ENCODE measurements at regions not wholly inside any gene's neighbourhood (a gene's known extent, or its start where the extent isn't known, plus 50 kb on each side); places are given as distances from the start of the nearest gene placed in this dataset.

DNA sequence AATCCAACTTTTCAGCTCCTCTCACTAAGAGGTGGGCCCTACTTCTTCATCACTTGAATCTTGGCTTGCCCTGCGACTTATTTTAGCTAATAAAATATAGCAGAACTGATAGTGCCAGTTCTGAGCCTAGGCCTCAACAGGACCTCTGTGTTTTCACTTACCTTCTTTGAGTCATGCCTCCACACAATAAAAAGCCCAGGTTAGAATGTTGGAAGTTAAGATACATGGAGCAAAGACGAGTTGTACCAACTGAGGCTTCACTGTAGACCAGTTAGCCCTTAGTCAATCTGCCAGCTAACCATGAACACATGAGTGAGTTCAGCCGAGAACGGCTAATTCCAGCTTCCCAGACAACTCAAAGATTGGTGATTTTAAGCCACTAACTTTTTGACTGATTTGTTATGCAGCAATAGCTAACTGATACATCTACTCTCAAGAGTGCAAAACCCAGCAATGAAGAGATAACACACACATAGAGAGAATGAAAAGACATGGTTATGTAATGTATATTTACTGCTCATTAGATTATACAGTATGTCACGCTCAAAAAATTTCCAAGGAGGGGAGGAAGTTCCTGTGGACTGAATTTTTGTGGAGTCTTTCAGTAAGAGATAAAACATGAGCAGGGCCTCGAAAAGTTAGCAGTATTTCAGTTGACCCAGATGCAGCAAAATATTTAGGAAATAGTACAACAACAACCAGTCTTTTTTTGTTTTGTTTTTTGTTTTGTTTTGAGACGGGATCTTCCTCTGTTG lies 181.1 kb downstream of the MYCN start:
- DNase-seq (ENCODE audit: low read depth) = no peak

GRCh38 chr2:16120591-16121180 lies 180.3 kb downstream of the MYCN start:
- DNase-seq (ENCODE audit: low read depth) = no peak

DNA sequence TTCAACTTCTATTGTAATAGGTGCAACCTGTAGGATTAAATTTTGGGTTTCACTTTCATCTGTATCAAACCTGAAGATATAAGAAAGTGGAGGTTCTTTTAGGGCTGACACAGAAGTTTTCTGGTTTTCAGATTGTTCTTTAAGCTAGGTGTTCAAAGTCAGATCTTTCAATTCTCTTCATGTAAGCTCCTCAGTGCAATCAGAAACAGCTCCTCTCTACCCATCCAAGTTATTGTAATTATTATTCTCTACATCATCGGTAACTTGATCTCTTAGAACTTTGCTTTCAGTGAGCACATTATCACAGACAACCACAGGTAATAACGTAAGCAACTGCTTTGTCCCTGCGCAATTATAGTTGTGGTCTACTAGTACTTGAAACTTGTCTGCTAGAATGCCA lies 179.4 kb downstream of the MYCN start:
- no peak for DNase-seq (ENCODE audit: low read depth)

DNA sequence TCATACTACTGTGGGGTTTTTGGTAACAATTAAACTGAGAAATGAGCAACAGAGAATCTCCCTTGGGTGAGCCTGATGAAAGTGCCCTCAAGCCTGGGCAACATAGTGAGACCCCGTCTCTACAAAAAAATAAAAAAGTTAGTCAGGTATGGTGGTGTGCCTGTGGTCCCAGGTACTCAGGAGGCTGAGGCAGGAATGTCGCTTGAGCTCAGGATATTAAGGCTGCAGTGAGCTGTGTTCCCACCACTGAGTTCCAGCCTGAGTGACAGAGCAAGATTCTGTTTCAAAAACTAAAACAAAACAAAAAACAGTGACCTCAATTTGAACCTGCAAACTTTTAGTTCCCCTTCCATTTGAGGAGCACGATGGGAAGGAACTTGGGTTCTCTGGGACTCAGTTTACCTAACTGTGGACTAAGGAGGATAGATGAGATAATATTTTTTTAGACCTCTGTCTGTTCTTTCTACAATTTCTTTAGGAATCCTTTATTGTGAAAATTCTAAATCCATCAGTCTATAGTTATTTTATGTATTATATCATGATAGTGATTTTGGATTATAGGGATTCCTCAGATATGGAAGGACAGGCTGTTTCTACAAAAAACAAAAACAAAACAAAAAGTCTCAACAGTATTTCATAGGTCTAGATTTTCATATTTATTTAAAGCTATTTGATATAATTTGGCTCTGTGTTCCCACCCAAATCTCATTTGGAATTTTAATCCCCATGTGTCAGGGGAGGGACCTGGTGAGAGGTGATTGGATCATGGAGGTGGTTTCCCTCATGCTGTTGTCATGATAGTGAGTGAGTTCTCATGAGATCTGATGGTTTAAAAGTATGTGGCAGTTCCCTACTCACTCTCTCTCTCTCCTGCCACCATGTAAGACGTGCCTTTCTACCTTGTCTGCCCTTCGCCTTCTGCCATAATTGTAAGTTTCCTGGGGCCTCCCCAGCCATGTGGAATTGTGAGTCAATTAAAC lies 178.6 kb downstream of the MYCN start:
- DNase-seq (ENCODE audit: low read depth) = no peak

- no peak for DNase-seq (ENCODE audit: low read depth)
These were observed 177.7 kb downstream of the MYCN start for GRCh38 chr2:16117791-16118610.

DNA sequence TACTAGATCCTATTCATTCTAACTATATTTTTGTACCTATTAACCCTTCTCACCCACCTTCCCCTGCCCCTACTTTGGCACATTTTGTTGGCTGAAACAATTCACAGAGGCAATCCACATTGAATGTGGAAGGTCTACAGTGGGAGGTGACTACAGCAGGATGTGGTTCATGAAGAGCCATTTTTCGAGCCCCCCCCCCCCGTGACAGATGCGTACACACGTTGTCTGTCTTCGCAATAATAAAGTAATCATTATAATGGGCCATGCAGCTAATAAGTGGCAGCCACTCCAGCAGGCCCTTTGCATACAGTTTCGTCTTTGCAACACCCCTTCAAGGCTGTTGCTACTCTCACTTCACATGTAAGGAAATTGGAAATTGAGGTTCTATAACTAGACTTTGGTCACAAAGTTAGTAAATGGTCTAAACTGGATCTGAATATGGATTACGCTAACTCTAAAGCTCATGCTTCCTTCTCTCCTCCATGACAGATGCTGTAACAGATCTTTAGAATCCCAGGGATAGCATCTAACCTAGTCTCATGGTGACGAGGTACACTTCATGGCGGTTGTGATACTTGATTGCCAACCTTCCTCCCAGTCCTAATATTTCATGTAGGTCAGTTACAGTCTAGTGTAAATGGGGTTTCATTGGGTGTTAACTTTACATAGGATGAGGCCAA lies 176.8 kb downstream of the MYCN start:
- DNase-seq (ENCODE audit: low read depth) = no peak

GRCh38 chr2:16115881-16116830 lies 175.8 kb downstream of the MYCN start:
- DNase-seq (ENCODE audit: low read depth) = no peak

DNA sequence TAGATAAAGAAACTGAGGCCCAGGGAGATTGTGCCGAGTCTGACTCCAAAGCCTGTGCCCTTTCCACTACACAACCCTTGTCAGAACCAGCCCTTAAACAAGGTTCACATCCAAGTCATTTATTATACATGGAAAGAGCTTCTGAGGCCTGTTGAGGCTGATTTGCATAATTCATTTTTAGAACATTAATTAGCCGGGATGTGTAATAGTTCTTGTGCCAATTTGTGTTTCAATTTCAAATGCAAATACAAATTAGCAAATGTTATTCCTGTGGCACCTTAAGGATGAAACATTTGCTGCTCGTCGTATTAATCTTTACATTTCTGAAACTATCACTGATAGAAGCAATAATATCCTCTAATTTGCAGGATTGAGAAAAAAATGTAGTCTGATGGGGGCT lies 174.9 kb downstream of the MYCN start:
- DNase-seq (ENCODE audit: low read depth) = no peak

DNA sequence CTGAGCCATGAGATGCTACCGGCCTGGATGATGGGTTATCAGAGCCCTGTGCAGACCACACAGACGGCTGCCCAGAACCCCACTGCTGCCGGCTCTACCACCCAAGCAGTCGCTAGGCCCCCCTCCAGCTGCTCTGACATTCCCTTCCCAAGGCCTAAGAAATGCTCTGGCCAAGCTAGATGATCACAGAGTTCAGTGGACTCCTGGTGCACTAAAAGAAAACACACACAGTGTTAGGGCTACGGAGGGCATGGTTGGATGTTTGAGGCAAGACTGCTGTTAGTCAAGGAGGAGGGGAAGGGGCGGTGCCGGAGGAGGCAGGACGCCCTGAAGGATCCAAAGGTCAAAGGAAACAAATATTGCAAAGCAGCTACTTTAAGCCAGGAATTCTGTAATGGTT lies 174.5 kb downstream of the MYCN start:
- no peak for DNase-seq (ENCODE audit: low read depth)

GRCh38 chr2:16114070-16114469 lies 173.7 kb downstream of the MYCN start:
- no peak for DNase-seq (ENCODE audit: low read depth)

DNA sequence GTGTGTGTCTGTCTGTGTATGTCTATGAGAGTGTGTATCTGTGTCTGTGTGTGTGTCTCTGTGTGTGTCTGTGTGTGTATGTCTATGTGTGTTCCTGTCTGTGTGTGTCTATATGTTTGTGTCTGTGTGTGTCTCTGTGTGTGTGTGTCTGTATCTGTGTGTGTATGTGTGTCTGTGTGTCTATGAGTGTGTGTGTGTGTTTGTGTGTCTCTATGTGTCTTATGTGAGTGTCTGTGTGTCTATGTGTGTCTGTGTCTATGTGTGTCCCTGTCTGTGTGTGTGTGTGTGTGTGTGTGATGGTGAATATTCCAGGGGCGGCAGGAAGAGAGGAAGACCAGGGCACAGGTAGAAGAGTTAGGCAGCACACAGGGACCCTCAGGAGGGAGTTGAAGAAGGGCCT lies 173.2 kb downstream of the MYCN start:
- no peak for DNase-seq (ENCODE audit: low read depth)

DNA sequence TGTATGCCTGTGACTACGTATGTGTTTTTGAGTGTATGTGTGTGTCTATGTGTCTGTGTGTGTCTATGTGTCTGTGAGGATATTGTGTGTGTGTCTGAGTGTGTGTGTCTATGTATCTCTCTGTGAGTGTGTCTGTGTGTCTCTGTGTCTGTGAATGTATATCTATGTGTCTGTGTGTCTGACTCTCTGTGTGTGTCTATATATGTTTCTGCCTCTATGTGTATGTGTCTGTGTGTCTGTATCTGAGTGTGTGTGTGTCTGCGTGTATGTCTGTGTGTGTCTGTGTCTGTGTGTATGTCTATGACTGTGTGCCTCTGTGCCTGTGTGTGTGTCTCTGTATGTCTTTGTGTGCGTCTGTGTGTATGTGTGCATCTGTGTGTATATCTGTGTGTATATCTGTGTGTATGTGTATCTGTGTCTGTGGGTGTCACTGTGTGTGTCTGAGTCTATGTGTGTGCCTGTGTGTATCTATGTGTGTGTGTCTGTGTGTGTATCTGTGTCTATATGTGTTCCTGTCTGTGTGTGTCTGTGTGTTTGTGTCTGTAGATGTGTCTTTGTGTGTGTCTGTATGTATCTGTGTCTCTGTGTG lies 172.7 kb downstream of the MYCN start:
- no peak for DNase-seq (ENCODE audit: low read depth)

DNA sequence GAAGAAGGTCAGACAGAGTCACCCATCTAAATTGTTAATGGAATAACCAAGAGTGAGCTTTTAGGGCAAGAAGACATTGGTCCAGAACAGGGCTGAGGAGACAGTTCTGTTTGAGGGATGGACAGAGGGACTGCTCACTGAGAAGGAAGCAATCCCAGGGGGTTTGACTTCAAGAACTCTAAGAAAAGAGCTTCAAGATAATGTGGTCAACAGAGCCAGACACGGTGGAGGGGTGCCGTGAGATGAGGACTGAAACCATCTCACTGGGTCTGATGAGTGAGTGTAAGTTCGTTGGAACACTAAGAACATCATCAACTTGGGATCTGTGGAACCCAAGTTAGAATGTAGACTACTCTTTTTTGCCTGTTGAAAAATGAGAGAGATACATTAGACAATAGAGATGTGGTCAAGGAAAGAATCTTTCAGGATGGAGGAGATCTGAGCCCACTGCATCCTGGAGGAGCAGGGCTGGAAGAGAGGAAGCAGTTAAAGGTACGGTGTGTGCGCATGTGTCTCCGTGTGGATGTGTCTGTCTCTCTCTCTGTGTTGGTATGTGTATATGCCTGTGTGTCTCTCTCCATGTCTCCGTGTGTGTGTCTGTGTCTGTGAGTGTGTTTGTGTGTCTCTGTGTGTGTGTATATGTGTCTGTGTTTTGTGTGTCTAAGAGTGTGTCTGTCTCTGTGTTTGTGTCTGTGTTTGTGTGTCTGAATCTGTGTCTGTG lies 172.1 kb downstream of the MYCN start:
- no peak for DNase-seq (ENCODE audit: low read depth)

- DNase-seq (ENCODE audit: low read depth) = no peak
These were observed 171.5 kb downstream of the MYCN start for GRCh38 chr2:16111838-16112210.

DNA sequence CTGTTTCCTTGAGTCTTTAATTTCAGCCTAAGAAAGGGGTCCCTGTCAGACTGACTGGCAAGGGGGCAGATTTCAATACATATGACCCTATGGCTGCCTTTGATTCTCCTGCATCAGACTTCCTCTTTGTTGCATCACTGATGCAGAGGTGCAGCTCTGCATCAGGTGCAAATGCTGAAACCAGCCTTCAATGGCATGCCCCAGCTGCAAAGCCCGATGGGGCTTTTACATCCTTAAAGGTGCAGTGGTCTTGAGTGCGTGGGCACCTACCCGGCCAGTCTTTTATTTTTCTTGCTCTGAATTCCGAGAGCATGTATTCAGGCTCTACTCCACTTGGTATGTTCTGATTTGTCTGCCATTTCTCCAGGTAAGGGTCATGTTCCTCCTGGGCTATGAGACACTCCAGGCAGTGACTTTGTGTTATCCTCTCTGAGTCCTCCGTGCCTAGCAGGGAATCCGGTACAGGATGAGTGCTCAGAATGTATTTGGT lies 169.5 kb downstream of the MYCN start:
- no peak for DNase-seq (ENCODE audit: low read depth)

DNA sequence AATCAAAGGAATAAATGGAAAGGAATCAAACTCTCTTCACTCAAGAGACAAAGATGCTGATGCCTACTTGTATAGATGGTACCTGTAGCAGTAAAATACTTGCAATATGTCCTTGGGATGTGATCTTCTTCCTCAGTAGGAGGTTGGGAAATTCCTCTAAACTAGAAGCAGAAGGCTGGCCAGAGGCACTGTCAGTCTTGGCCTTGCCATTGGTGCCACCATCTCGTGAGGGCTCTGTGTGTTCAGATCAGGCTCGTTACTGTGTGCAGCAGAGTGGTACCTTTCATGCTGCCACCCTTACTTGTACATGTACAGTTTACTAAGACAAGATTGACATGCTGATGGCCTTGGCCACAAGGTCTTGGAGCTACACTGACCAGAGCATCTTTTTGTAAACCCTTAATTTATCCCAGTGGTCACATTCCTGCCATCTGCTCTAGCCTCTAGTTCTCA lies 169.0 kb downstream of the MYCN start:
- no peak for DNase-seq (ENCODE audit: low read depth)

- DNase-seq (ENCODE audit: low read depth) = no peak
These were observed 166.9 kb downstream of the MYCN start for GRCh38 chr2:16107246-16107645.

DNA sequence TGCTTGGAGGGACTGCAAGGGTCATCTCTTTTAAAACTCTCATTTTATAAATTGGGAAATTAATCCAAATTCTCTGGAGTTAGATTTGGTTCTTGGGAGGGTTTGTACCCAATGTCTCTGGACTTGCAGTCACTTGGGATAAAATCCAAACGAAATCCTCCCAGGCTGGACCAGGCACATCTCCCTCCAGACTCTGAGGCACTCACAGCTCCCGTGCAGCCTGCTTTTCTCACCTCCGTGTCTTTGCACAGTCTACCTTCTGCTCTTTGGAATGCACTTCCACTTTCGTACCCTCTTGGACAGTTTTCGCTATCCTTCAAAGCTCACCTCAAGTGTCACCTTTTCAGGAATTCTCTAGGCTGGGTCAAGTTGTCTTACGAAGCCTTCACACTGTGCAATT lies 166.3 kb downstream of the MYCN start:
- DNase-seq (ENCODE audit: low read depth) = no peak

Measured in activated T-helper 9 cell treated with anti-CD3 and anti-CD28 coated beads, Interleukin-2, amount 50 U/mL, for 16 hours (primary cell).